ENCODE measurements at regions not wholly inside any gene's neighbourhood (a gene's known extent, or its start where the extent isn't known, plus 50 kb on each side); places are given as distances from the start of the nearest gene placed in this dataset.

DNA sequence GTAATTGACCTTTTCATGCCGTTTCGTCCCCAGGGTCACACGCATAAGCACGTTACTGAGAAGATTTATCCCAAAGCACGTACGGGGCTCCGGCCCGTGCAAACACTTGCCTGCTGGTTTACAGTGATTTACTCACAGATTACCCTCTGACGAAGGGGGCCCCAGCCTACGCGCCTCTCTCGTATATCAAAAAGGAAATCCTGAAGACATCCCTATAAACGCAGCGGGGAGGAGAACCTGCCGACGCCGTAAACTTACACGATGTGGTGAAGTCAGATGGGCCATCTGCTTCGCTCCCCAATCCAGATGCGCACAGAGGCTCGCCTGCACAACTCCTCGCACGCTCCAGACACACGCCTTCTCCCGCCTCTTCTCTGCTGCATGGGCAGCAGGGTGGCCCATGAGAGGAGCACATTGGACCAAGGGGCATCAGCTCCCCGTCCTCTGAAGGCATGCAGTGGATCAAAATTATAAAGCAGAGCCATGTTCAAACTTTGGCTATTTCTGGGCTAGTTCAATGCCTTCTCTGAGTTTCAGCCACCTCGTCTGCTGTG is 123.6 kb downstream of the MN1 start:
- DNase-seq (ENCODE audit: low spot score), result no peak
- intact Hi-C loops (cut with micrococcal nuclease), result no loop called here
- Mint-ChIP-seq H3K27ac (no peak overlapping the region), H3K27me3 (ENCODE audit: insufficient read depth) (peaks cover 2% of the 10 kb centered on the region), H3K4me3 (no peak overlapping the region), H3K9me3 (no peaks in the 10 kb centered on the region), H3K4me1 (ENCODE audit: low read depth) (no peaks in the 10 kb centered on the region), H3K36me3 (ENCODE audit: low read depth) (no peaks in the 10 kb centered on the region)

DNA sequence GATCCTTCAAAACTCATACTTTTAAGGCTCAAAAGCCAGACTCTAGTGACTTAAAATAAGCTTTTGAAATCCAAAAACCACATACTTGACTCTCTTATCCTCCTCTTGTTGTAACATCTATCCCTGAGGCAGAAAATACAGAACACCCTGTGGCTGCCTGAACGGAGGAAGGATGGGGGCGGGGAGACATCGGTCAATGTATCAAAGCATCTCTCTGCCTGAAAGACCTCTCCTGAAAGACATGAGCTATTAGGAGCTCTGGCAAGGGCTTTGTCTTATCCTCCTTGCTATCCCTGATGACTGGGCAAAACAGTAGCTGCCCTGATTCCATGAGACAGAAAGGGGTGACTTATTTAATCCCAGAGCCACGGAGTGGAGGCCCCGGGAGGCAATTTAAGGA is 122.4 kb downstream of the MN1 start:
- no peaks in the 10 kb centered on the region for H3K9me3 Mint-ChIP-seq
- intact Hi-C loops (cut with micrococcal nuclease), result no loop called here
- H3K27me3 Mint-ChIP-seq (ENCODE audit: insufficient read depth), result peaks cover 2% of the 10 kb centered on the region
- H3K4me3 Mint-ChIP-seq, result no peak overlapping the region
- H3K27ac Mint-ChIP-seq, result no peak overlapping the region
- no peak for DNase-seq (ENCODE audit: low spot score)
- no peaks in the 10 kb centered on the region for H3K36me3 Mint-ChIP-seq (ENCODE audit: low read depth)
- no peaks in the 10 kb centered on the region for H3K4me1 Mint-ChIP-seq (ENCODE audit: low read depth)

DNA sequence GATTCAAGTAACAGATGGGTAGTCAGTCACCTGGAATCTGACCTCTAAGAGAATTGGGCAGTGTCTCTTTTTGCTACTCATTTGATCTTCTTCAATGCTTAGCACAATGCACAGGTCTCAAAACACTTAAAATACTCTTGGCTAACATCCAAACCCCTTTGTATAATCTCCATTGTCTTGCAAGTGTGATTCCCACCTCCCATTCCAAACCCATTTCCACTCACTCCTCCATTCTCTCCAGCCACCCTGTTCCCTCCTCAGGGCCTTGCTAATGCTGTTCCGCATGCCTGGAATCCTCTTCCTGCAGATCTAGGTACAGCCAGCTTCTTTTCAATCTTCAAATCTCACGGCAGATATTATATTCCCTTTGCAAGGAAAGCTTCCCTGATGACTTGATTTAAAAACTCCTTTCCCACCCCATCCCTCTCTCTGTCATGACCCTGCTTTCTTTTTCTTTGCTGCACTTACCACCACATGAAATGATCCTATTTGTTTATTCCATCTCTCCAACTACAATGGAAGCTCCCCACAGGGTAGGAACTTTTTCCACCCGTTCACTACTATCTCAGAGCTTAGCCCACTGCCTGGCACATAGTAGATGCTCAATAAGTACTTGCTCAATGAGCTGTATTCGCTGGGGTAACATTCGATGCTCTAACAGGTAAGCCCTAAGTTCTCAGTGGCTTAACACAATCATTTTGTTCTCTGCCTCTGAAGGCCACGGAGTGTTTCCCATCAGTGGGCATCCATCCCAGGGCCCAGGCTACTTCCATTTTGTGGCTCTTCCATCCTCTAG is 121.7 kb downstream of the MN1 start:
- no peak overlapping the region for H3K27ac Mint-ChIP-seq
- intact Hi-C loops (cut with micrococcal nuclease), result no loop called here
- no peak overlapping the region for H3K4me3 Mint-ChIP-seq
- H3K36me3 Mint-ChIP-seq (ENCODE audit: low read depth), result no peaks in the 10 kb centered on the region
- no peaks in the 10 kb centered on the region for H3K4me1 Mint-ChIP-seq (ENCODE audit: low read depth)
- H3K27me3 Mint-ChIP-seq (ENCODE audit: insufficient read depth), result peaks cover 2% of the 10 kb centered on the region
- H3K9me3 Mint-ChIP-seq, result no peaks in the 10 kb centered on the region
- no peak for DNase-seq (ENCODE audit: low spot score)

DNA sequence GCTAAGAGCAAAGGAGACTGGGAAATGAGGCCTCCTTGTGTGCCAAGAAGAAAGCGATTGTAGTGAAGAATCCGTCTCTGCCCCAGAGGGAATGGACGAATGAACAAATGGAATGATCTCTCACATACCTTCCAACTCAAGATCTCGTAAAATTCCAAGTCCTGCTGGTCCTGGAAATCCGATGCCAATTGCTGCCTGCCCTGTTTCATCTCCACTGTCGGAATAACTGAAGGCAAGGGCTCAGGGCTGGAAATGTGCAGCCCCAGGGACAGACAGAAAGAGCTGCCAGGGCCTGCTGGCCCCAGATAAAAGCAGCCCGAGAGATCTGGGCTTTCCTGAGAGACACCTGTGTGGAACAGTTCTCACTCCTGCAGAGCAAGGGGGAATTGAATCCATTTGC is 120.9 kb downstream of the MN1 start:
- no peak overlapping the region for H3K27ac Mint-ChIP-seq
- no peaks in the 10 kb centered on the region for H3K9me3 Mint-ChIP-seq
- peaks cover 2% of the 10 kb centered on the region for H3K27me3 Mint-ChIP-seq (ENCODE audit: insufficient read depth)
- no peak for DNase-seq (ENCODE audit: low spot score)
- H3K4me3 Mint-ChIP-seq, result no peak overlapping the region
- H3K4me1 Mint-ChIP-seq (ENCODE audit: low read depth), result no peaks in the 10 kb centered on the region
- intact Hi-C loops (cut with micrococcal nuclease), result no loop called here
- no peaks in the 10 kb centered on the region for H3K36me3 Mint-ChIP-seq (ENCODE audit: low read depth)

DNA sequence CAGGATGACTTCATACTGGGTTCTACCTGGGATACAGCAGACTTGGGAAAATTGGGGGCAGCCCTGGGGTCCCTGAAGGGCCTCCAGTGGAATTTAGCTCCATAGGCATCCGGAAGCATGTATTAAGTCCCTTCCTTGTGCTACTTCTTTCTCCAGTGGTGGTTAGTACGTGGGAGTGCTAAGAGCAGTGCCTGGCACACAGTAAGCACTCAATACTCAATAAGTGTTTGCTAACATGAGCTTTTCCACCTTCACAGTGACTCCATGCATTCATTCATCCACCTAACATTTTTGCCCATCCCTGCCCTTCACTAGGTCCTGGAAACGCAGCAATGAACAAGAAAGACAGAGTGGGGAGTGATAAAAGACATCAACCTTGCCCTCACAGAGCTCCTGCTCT is 120.5 kb downstream of the MN1 start:
- DNase-seq (ENCODE audit: low spot score), result no peak
- H3K36me3 Mint-ChIP-seq (ENCODE audit: low read depth), result no peaks in the 10 kb centered on the region
- no peaks in the 10 kb centered on the region for H3K4me1 Mint-ChIP-seq (ENCODE audit: low read depth)
- H3K27ac Mint-ChIP-seq, result no peak overlapping the region
- H3K9me3 Mint-ChIP-seq, result no peaks in the 10 kb centered on the region
- intact Hi-C loops (cut with micrococcal nuclease), result no loop called here
- no peak overlapping the region for H3K4me3 Mint-ChIP-seq
- peaks cover 2% of the 10 kb centered on the region for H3K27me3 Mint-ChIP-seq (ENCODE audit: insufficient read depth)

DNA sequence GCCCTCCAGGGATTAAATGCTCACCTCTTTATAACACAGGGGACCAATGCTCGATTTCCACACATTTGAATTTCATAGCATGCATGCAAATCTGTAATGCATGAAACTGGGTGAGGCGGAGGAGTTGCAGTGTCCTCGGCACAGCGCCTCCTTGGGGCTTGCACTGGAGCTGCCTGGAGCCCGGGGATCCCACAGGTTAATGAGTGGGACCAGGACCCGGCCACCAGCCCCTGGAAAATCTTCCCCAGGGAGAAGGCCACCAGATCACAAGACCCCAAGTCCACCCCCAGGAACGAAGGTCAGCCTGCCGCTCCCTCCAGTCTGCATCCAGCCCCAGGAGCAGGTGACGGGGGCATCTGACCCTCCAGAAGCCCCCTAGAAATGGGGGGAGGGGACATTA is 119.1 kb downstream of the MN1 start:
- peaks cover 2% of the 10 kb centered on the region for H3K27me3 Mint-ChIP-seq (ENCODE audit: insufficient read depth)
- H3K4me3 Mint-ChIP-seq, result no peak overlapping the region
- H3K9me3 Mint-ChIP-seq, result no peaks in the 10 kb centered on the region
- H3K4me1 Mint-ChIP-seq (ENCODE audit: low read depth), result no peaks in the 10 kb centered on the region
- no peak overlapping the region for H3K27ac Mint-ChIP-seq
- no peaks in the 10 kb centered on the region for H3K36me3 Mint-ChIP-seq (ENCODE audit: low read depth)
- intact Hi-C loops (cut with micrococcal nuclease), result no loop called here
- no peak for DNase-seq (ENCODE audit: low spot score)

DNA sequence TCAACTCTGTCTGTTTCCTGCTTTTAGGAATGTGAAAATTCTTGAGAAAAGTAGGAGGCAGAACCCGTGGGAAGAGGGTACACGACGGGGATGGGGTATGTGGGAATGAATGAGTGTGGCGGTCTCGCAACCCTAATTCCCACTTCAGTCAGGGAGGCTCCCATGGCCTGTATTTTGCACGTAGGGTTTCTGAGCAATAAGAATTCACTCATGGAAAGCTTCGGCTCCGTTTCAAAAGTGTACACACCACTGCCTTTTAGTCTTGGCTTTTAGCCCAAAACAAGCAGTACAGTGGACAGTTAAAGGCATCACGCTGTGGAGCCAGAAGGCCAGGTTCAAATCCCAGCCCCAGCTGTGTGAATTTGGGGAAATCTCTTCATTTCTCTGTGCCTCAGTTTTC is 116.7 kb downstream of the MN1 start:
- intact Hi-C loops (cut with micrococcal nuclease), result no loop called here
- Mint-ChIP-seq H3K9me3 (no peaks in the 10 kb centered on the region), H3K27me3 (ENCODE audit: insufficient read depth) (peaks cover under 1% of the 10 kb centered on the region), H3K36me3 (ENCODE audit: low read depth) (no peaks in the 10 kb centered on the region), H3K27ac (no peak overlapping the region), H3K4me3 (no peak overlapping the region), H3K4me1 (ENCODE audit: low read depth) (no peaks in the 10 kb centered on the region)
- DNase-seq (ENCODE audit: low spot score), result no peak

DNA sequence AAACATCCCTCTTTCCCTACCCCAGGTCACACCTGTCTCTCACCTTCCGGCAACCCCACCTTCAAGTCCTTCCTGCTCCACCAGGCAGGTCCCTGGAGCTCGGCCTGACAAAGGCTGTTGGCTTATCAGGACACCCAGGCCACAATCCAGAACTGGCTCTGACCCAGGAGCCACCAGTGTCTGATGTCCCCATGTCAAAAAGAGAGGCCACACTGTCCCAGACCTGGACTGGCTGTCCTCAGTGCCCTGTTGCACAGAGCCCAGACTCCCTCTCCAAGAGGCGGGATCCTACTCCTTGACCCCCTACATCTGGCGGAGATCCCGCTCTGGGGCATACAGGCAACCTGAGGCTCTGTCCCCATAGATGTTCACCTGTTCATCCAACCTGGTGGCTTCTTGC is 116.0 kb downstream of the MN1 start:
- Mint-ChIP-seq H3K27me3 (ENCODE audit: insufficient read depth) (no peaks in the 10 kb centered on the region), H3K36me3 (ENCODE audit: low read depth) (no peaks in the 10 kb centered on the region), H3K9me3 (no peaks in the 10 kb centered on the region), H3K4me3 (no peak overlapping the region), H3K27ac (no peak overlapping the region), H3K4me1 (ENCODE audit: low read depth) (no peaks in the 10 kb centered on the region)
- DNase-seq (ENCODE audit: low spot score), result no peak
- intact Hi-C loops (cut with micrococcal nuclease), result no loop called here

DNA sequence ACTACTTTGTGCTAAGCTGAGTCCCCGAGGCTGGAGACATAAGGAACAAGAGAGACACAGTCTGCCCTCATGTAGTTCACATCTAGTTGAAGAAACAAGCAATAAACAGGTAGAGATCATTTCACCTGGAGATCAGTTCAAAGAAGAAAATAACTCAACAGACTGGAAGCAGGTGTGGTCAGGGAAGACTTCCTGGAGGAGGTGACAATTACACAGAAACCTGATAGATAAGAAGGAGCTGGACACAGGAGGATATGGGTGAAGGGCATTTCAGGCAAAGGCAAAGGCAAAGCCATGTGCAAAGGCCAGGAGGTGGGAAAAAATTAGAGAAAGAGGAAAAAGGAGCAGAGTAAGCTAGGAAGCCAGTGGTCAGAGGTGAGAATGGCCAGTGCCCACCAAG is 115.6 kb downstream of the MN1 start:
- Mint-ChIP-seq H3K4me1 (ENCODE audit: low read depth) (no peaks in the 10 kb centered on the region), H3K4me3 (no peak overlapping the region), H3K27me3 (ENCODE audit: insufficient read depth) (no peaks in the 10 kb centered on the region), H3K9me3 (no peaks in the 10 kb centered on the region), H3K27ac (no peak overlapping the region), H3K36me3 (ENCODE audit: low read depth) (no peaks in the 10 kb centered on the region)
- DNase-seq (ENCODE audit: low spot score), result no peak
- intact Hi-C loops (cut with micrococcal nuclease), result no loop called here

DNA sequence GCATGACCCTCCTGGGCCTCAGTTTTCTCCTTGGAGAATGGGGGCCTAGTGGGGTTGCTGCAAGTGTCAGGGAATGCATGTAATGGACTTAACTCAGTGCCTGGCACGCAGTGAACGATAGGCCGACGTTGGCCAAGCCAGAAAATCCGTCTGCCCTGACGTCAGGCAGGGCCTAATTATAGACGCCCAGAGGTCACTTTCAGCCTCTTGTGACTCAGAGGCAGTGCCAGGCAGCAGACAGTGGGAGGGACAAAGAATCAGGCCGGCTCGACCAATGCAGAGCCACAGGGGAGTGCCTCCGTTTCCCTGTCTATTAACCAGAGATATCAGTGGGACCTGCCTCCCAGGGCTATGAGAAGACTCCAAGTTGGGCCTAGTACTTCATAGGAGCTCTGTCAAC is 115.0 kb downstream of the MN1 start:
- Mint-ChIP-seq H3K9me3 (no peaks in the 10 kb centered on the region), H3K4me1 (ENCODE audit: low read depth) (no peaks in the 10 kb centered on the region), H3K27ac (no peak overlapping the region), H3K4me3 (no peak overlapping the region), H3K27me3 (ENCODE audit: insufficient read depth) (no peaks in the 10 kb centered on the region), H3K36me3 (ENCODE audit: low read depth) (no peaks in the 10 kb centered on the region)
- intact Hi-C loops (cut with micrococcal nuclease), result no loop called here
- no peak for DNase-seq (ENCODE audit: low spot score)

DNA sequence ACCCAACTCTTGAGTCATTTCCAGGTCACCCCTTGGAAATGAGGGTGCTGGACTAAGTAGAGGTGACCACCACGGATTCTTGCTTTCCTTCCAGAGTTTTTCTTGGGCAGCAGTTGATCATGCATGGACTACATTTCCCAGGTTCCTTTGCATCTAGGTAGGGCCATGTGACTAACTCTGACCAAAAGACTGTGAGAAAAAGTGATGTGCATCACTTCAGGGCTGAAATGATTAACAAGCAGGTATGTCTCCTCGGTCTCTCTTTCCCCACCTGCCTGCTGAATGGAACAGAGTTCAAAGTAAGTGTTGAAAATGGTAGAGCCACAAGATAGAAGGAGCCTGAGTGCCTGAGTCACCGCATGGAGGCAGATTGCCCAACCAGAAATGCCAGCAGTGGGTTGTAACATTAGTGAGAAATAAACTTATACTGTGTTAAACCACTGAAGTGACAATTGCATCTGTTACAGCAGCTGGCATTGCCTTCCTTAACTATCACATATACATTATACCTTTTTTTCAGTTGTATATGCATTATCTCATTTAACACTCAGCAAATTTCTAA is 113.5 kb downstream of the MN1 start:
- H3K27me3 Mint-ChIP-seq (ENCODE audit: insufficient read depth), result no peaks in the 10 kb centered on the region
- intact Hi-C loops (cut with micrococcal nuclease), result no loop called here
- H3K4me3 Mint-ChIP-seq, result no peak overlapping the region
- no peaks in the 10 kb centered on the region for H3K4me1 Mint-ChIP-seq (ENCODE audit: low read depth)
- no peaks in the 10 kb centered on the region for H3K9me3 Mint-ChIP-seq
- no peak overlapping the region for H3K27ac Mint-ChIP-seq
- H3K36me3 Mint-ChIP-seq (ENCODE audit: low read depth), result no peaks in the 10 kb centered on the region
- DNase-seq (ENCODE audit: low spot score), result no peak

DNA sequence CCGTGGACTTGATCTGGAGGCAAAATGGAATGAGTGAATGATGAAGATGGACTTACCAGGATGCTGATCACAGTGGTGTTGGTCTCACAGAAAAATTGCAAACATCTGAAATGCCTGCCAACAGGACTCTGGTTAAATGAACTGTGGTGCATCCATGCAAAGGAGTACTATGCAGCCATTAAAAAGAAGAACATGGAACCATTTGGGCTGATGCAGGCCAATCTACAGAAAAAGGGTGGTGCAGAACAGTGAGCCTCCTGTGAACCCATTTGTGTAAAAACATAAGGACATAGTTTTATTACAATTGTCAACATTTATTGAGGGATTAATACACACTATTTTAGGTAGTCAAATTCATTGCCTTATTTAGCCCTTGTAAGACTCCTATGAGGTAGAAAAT is 111.9 kb downstream of the MN1 start:
- Mint-ChIP-seq H3K27ac (no peak overlapping the region), H3K4me3 (no peak overlapping the region), H3K9me3 (no peaks in the 10 kb centered on the region), H3K4me1 (ENCODE audit: low read depth) (no peaks in the 10 kb centered on the region), H3K27me3 (ENCODE audit: insufficient read depth) (no peaks in the 10 kb centered on the region), H3K36me3 (ENCODE audit: low read depth) (no peaks in the 10 kb centered on the region)
- intact Hi-C loops (cut with micrococcal nuclease), result no loop called here
- no peak for DNase-seq (ENCODE audit: low spot score)

DNA sequence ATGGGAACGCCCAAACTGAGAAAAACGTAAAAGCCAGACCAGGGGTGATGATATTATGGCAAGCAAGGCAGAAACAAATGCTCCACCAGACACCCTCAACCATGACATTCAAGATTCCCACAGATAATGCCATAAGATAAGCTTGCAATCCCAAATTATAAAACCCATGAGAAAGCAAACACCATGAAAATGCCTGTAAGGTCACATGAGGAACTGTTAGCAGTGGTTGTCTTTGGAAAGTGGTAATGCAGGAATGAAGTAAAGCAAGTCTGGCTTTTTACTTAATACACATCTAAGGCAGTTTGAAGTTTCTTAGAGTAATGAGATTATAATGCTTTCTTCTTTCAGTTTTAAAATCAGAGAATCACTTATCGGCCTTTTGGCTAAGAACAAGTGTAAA is 111.0 kb downstream of the MN1 start:
- H3K9me3 Mint-ChIP-seq, result peaks cover 4% of the 10 kb centered on the region
- no peaks in the 10 kb centered on the region for H3K27me3 Mint-ChIP-seq (ENCODE audit: insufficient read depth)
- H3K36me3 Mint-ChIP-seq (ENCODE audit: low read depth), result no peaks in the 10 kb centered on the region
- no peaks in the 10 kb centered on the region for H3K4me1 Mint-ChIP-seq (ENCODE audit: low read depth)
- intact Hi-C loops (cut with micrococcal nuclease), result no loop called here
- H3K4me3 Mint-ChIP-seq, result no peak overlapping the region
- H3K27ac Mint-ChIP-seq, result no peak overlapping the region
- DNase-seq (ENCODE audit: low spot score), result no peak
